PC-3 (cell line): ENCODE measurements at regions not wholly inside any gene's neighbourhood (a gene's known extent, or its start where the extent isn't known, plus 50 kb on each side); places are given as distances from the start of the nearest gene placed in this dataset.

Source experiments
- CTCF ChIP-seq: fragments of 300-600 bp; sonication (generic); conservative IDR thresholded peaks from 2 replicates; pipeline ENCODE4 v1.5.1; 2017; ENCODE audit warnings: antibody characterized with exemption, low read depth, mild to moderate bottlenecking, low read length
- EZH2 ChIP-seq: fragments of 300-600 bp; sonication (generic); IDR thresholded peaks from one replicate; pipeline ENCODE4 v1.6.1; 2017; ENCODE audit warnings: antibody characterized with exemption, mild to moderate bottlenecking, low read length; ENCODE audit not compliant: unreplicated experiment

- TF ChIP-seq CTCF (no peak), EZH2 (no peak)
Measured at GRCh38 chr2:207478572-207478971, 51.2 kb upstream of the CREB1 start.
